SH-SY5Y (cell line): ENCODE measurements at regions not wholly inside any gene's neighbourhood (a gene's known extent, or its start where the extent isn't known, plus 50 kb on each side); places are given as distances from the start of the nearest gene placed in this dataset.

Experiments
- GATA2 ChIP-seq: IDR thresholded peaks from 2 replicates; pipeline ENCODE4 v1.6.1; 2011; ENCODE audit warnings: mild to moderate bottlenecking, low read depth, low read length
- GATA3 ChIP-seq: IDR thresholded peaks from 2 replicates; pipeline ENCODE4 v1.6.1; 2011; ENCODE audit warnings: low read depth, mild to moderate bottlenecking, low read length, moderate library complexity

DNA sequence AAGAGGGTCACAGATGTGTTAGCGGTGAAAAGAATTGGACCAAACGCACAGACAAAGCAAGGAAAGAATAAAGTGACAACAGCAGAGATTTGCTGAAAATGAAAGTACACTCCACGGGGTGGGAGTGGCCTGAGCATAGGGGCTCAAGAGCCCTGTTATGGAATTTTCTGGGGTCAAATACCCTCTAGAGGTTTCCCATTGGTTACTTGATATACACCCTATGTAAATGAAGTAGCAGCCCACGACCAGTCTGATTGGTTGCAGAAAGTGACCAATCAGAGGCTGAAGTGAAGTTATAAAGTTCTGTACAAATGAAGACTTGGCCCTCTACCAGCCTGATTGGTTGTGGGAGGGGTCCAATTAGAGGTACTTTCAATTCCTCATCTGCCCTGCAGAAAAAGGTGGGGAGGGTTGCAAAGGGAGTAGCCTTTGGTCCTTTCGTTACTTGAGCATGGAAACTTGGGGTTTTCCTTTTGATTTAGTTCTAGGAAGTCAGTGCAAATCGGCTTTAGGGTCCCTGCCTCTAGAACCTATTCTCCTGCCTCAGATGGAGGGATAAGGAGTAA is 125.6 kb upstream of the PRPS1L1 start:
- TF ChIP-seq GATA2 (no peak), GATA3 (no peak)
